ENCODE measurements at regions not wholly inside any gene's neighbourhood (a gene's known extent, or its start where the extent isn't known, plus 50 kb on each side); places are given as distances from the start of the nearest gene placed in this dataset.

GRCh38 chr17:71011391-71011790, 842.1 kb downstream of the KCNJ2 start:
- no peak overlapping the region for H3K56ac ChIP-seq (ENCODE audit: extremely low read depth, insufficient read depth, low read length)
- H2AFZ ChIP-seq (replicated peaks; ENCODE audit: low read length, poor library complexity): no peak overlapping the region
- dilution Hi-C loops (cut with HindIII; ENCODE audit: low sequenced_read_pairs, unreplicated experiment): no loop called here
- no peak overlapping the region for H3K9ac ChIP-seq (ENCODE audit: low read depth, low read length)
- no peaks in the 10 kb centered on the region for H3K36me3 ChIP-seq (ENCODE audit: control insufficient read depth, insufficient read depth, low read length)
- H3K23ac ChIP-seq (ENCODE audit: low read depth, low read length): no peak overlapping the region
- H2BK20ac ChIP-seq (ENCODE audit: low read depth, low read length): no peak overlapping the region
- no peak overlapping the region for H2AK9ac ChIP-seq (replicated peaks; ENCODE audit: low read depth, low read length, poor library complexity)
- H4K5ac ChIP-seq (ENCODE audit: low read depth, low read length): no peak overlapping the region
- H4K20me1 ChIP-seq (ENCODE audit: insufficient read depth, low read length): no peaks in the 10 kb centered on the region
- no peaks in the 10 kb centered on the region for H3K27me3 ChIP-seq (ENCODE audit: control insufficient read depth, insufficient read depth, low read length)
- ATAC-seq (ENCODE audit: low read depth): no peak
- no peak overlapping the region for H3K14ac ChIP-seq (replicated peaks; ENCODE audit: low read depth, low read length)
- H2AK5ac ChIP-seq (ENCODE audit: low read depth, low read length): no peak overlapping the region
- BruUV-seq (replicated peaks): no TSS peak
- H3K4me3 ChIP-seq (ENCODE audit: insufficient read depth, low read depth, low read length): no peak overlapping the region
- H4K91ac ChIP-seq (ENCODE audit: insufficient read depth, low read depth, low read length): no peak overlapping the region
- no peak overlapping the region for H3K4ac ChIP-seq (ENCODE audit: low read depth, low read length)
- TF ChIP-seq MXI1 (IDR thresholded peaks at IDR 0.05; ENCODE audit: borderline replicate concordance, low read depth, low read length) (no peak), BHLHE40 (IDR thresholded peaks at IDR 0.05; ENCODE audit: low read depth, low read length) (no peak), RAD21 (IDR thresholded peaks at IDR 0.05; ENCODE audit: low read length) (no peak), USF2 (IDR thresholded peaks at IDR 0.05; ENCODE audit: low read depth, low read length) (no peak), MAZ (IDR thresholded peaks at IDR 0.05; ENCODE audit: borderline replicate concordance, low read depth, low read length) (no peak), CHD1 (IDR thresholded peaks at IDR 0.05; ENCODE audit: low read depth, low read length) (no peak), RFX5 (IDR thresholded peaks at IDR 0.05; ENCODE audit: low read depth, low read length) (no peak)
- DNase-seq: no peak
- no CpG with 5 or more reads among the region's 4 CpGs for WGBS, 2 experiments (ENCODE audit: extremely low coverage in 2 of 2, insufficient read length in 1 of 2)
- ChIA-PET CTCF (no interaction called here), POLR2A (ENCODE audit: unreplicated experiment) (no interaction called here)
- in situ Hi-C loops (cut with MboI; ENCODE audit: low sequenced_read_pairs): no loop called here
- H3K4me2 ChIP-seq (ENCODE audit: low read depth, low read length): no peak overlapping the region
- no peak overlapping the region for H2BK15ac ChIP-seq (ENCODE audit: low read depth, low read length)
- H2BK5ac ChIP-seq (ENCODE audit: low read depth, low read length, poor library complexity, severe bottlenecking): no peak overlapping the region
- no peak overlapping the region for H2BK120ac ChIP-seq (ENCODE audit: low read depth, low read length)
- H3K9me3 ChIP-seq (ENCODE audit: control insufficient read depth, insufficient read depth, low read length): no peaks in the 10 kb centered on the region
- no peak overlapping the region for H3K18ac ChIP-seq (ENCODE audit: low read depth, low read length)
- no peaks in the 10 kb centered on the region for H3K79me1 ChIP-seq (ENCODE audit: low read depth in 1 of 2, low read length in 2 of 2)
- no peak overlapping the region for H3K27ac ChIP-seq (ENCODE audit: insufficient read depth, low read length)
- H3K9me1 ChIP-seq (ENCODE audit: insufficient read depth, low read length): no peaks in the 10 kb centered on the region
- H3K4me1 ChIP-seq (ENCODE audit: control insufficient read depth, insufficient read depth, low read length): no peaks in the 10 kb centered on the region
- no peak overlapping the region for H4K8ac ChIP-seq (ENCODE audit: low read depth in 2 of 2, low read length in 2 of 2)
- intact Hi-C loops (cut with micrococcal nuclease): no loop called here

Data from IMR-90 (cell line).